Liver (tissue), 7 donors: ENCODE measurements at regions not wholly inside any gene's neighbourhood (a gene's known extent, or its start where the extent isn't known, plus 50 kb on each side); places are given as distances from the start of the nearest gene placed in this dataset.

Experiments
- DNase-seq: peaks from one replicate; pipeline ENCODE4 v3.0.0-alpha.2; 2017; ENCODE audit warnings: low spot score
- H3K27ac ChIP-seq, 2 donors: one replicate each; pipeline ENCODE4 v1.7.0; 2013; ENCODE audit warnings: inconsistent platforms in 2 of 2, low read length in 2 of 2, control low read depth in 1 of 2, low read depth in 1 of 2, mild to moderate bottlenecking in 1 of 2
- H3K27me3 ChIP-seq, 4 donors: one replicate each; pipeline versions ENCODE4 v1.6.1 to v1.7.0; 2013; ENCODE audit warnings: low read length in 3 of 4, inconsistent platforms in 1 of 4, mild to moderate bottlenecking in 1 of 4, moderate library complexity in 1 of 4; ENCODE audit not compliant: control insufficient read depth in 4 of 4, insufficient read depth in 4 of 4
- H3K36me3 ChIP-seq, 4 donors: one replicate each; pipeline versions ENCODE4 v1.6.1 to v1.7.0; 2013; ENCODE audit warnings: low read length in 3 of 4, mild to moderate bottlenecking in 3 of 4, low read depth in 1 of 4, moderate library complexity in 1 of 4; ENCODE audit not compliant: control insufficient read depth in 4 of 4, insufficient read depth in 3 of 4
- H3K4me1 ChIP-seq, 4 donors: one replicate each; pipeline versions ENCODE4 v1.6.1 to v1.7.0; 2013; ENCODE audit warnings: low read length in 3 of 4, mild to moderate bottlenecking in 3 of 4, moderate library complexity in 1 of 4; ENCODE audit not compliant: control insufficient read depth in 4 of 4, insufficient read depth in 4 of 4
- H3K4me3 ChIP-seq, 3 donors: one replicate each; pipeline versions ENCODE4 v1.6.1 to v1.7.0; 2013; ENCODE audit warnings: low read length in 3 of 3, control low read depth in 1 of 3, low read depth in 1 of 3, mild to moderate bottlenecking in 1 of 3
- H3K9ac ChIP-seq, 2 donors: one replicate each; pipeline ENCODE4 v1.7.0; 2013; ENCODE audit warnings: low read length in 2 of 2, mild to moderate bottlenecking in 2 of 2, moderate library complexity in 2 of 2, control low read depth in 1 of 2, low read depth in 1 of 2
- H3K9me3 ChIP-seq, 4 donors: one replicate each; pipeline versions ENCODE4 v1.6.1 to v1.7.0; 2013; ENCODE audit warnings: low read length in 3 of 4; ENCODE audit not compliant: control insufficient read depth in 4 of 4
- ATF3 ChIP-seq: IDR thresholded peaks from 2 replicates; pipeline ENCODE4 v1.6.1; 2016; ENCODE audit warnings: antibody characterized with exemption
- EGR1 ChIP-seq, 2 donors: IDR thresholded peaks; 2 replicates each; pipeline ENCODE4 v1.6.1; 2016 to 2018; ENCODE audit warnings: antibody characterized with exemption in 2 of 2, low read depth in 2 of 2
- FOXA1 ChIP-seq: IDR thresholded peaks from 2 replicates; pipeline ENCODE4 v1.6.1; 2016; ENCODE audit warnings: antibody characterized with exemption
- FOXA2 ChIP-seq: IDR thresholded peaks from 2 replicates; pipeline ENCODE4 v1.6.1; 2016; ENCODE audit warnings: antibody characterized with exemption
- GABPA ChIP-seq, 2 donors: IDR thresholded peaks in 1 of 2; conservative IDR thresholded peaks in 1 of 2; 2 replicates each; pipeline ENCODE4 v1.6.1; 2016; ENCODE audit warnings: antibody characterized with exemption in 2 of 2, mild to moderate bottlenecking in 1 of 2, moderate library complexity in 1 of 2
- HNF4A ChIP-seq, 2 donors: conservative IDR thresholded peaks; 2 replicates each; pipeline ENCODE4 v1.6.1; 2016; ENCODE audit warnings: antibody characterized with exemption in 2 of 2, mild to moderate bottlenecking in 2 of 2
- HNF4G ChIP-seq: IDR thresholded peaks from 2 replicates; pipeline ENCODE4 v1.6.1; 2016; ENCODE audit warnings: antibody characterized with exemption
- JUND ChIP-seq, 2 donors: IDR thresholded peaks; 2 replicates each; pipeline ENCODE4 v1.6.1; 2016; ENCODE audit warnings: antibody characterized with exemption in 2 of 2
- MAX ChIP-seq: IDR thresholded peaks from 2 replicates; pipeline ENCODE4 v1.6.1; 2016; ENCODE audit warnings: antibody characterized with exemption
- NR2F2 ChIP-seq: IDR thresholded peaks from 2 replicates; pipeline ENCODE4 v1.6.1; 2016; ENCODE audit warnings: antibody characterized with exemption
- RAD21 ChIP-seq, 2 donors: IDR thresholded peaks; 2 replicates each; pipeline ENCODE4 v1.6.1; 2016; ENCODE audit warnings: antibody characterized with exemption in 2 of 2, mild to moderate bottlenecking in 2 of 2
- REST ChIP-seq: IDR thresholded peaks from 2 replicates; pipeline ENCODE4 v1.6.1; 2016; ENCODE audit warnings: antibody characterized with exemption, mild to moderate bottlenecking
- RXRA ChIP-seq, 2 donors: IDR thresholded peaks; 2 replicates each; pipeline ENCODE4 v1.6.1; 2017 to 2018; ENCODE audit warnings: antibody characterized with exemption in 2 of 2, mild to moderate bottlenecking in 1 of 2
- SP1 ChIP-seq: IDR thresholded peaks from 2 replicates; pipeline ENCODE4 v1.6.1; 2018; ENCODE audit warnings: antibody characterized with exemption, mild to moderate bottlenecking
- TAF1 ChIP-seq: conservative IDR thresholded peaks from 2 replicates; pipeline ENCODE4 v1.6.1; 2016; ENCODE audit warnings: antibody characterized with exemption, mild to moderate bottlenecking
- YY1 ChIP-seq: IDR thresholded peaks from 2 replicates; pipeline ENCODE4 v1.6.1; 2016; ENCODE audit warnings: antibody characterized with exemption, mild to moderate bottlenecking
- ZBTB33 ChIP-seq: IDR thresholded peaks from 2 replicates; pipeline ENCODE4 v1.6.1; 2016; ENCODE audit warnings: antibody characterized with exemption
- WGBS: extraction: QIAGEN DNeasy Blood & Tissue Kit; methylation state at CpG from one replicate; pipeline ENCODE4 v1.1.7; 2013; 5-methylcytosine and 5-hydroxymethylcytosine counted together
- donor health status: healthy.
- donor health status: healthy.
- donor health status: healthy.
- donor health status: healthy.

GRCh38 chr22:48750282-48750681, 1077.4 kb downstream of the BRD1 start (continued):
- no peak for TF ChIP-seq REST
- TF ChIP-seq GABPA (IDR thresholded peaks at IDR 0.05 in 1 of 2, conservative IDR thresholded peaks at IDR 0.05 in 1 of 2) = no peak
- TF ChIP-seq EGR1 (IDR thresholded peaks at IDR 0.05; ENCODE audit: low read depth in 2 of 2) = no peak
- TF ChIP-seq HNF4G = no peak
- TF ChIP-seq FOXA1 = no peak
- no peak for TF ChIP-seq YY1
- TF ChIP-seq ATF3 = no peak

GRCh38 chr22:48749555-48750227, 1078.0 kb downstream of the BRD1 start:
- H3K36me3 ChIP-seq = no peaks in the 10 kb centered on the region
- no peaks in the 10 kb centered on the region for H3K9me3 ChIP-seq
- DNase-seq = no peak
- H3K4me3 ChIP-seq = no peak overlapping the region
- 92% methylated on average over 37 of the region's 37 CpGs for WGBS
- TF ChIP-seq TAF1 (no peak), GABPA (IDR thresholded peaks at IDR 0.05 in 1 of 2, conservative IDR thresholded peaks at IDR 0.05 in 1 of 2) (no peak), HNF4A (conservative IDR thresholded peaks at IDR 0.05) (no peak), FOXA2 (no peak), SP1 (no peak), NR2F2 (no peak), JUND (IDR thresholded peaks at IDR 0.05) (no peak), MAX (no peak), ZBTB33 (no peak), FOXA1 (no peak), ATF3 (no peak), EGR1 (IDR thresholded peaks at IDR 0.05; ENCODE audit: low read depth in 2 of 2) (no peak), RXRA (IDR thresholded peaks at IDR 0.05) (no peak), RAD21 (IDR thresholded peaks at IDR 0.05) (no peak), REST (no peak)
- H3K27me3 ChIP-seq = no peaks in the 10 kb centered on the region
- H3K9ac ChIP-seq = no peak overlapping the region
- no peak overlapping the region for H3K27ac ChIP-seq
- H3K4me1 ChIP-seq = no peaks in the 10 kb centered on the region
